ENCODE measurements at regions not wholly inside any gene's neighbourhood (a gene's known extent, or its start where the extent isn't known, plus 50 kb on each side); places are given as distances from the start of the nearest gene placed in this dataset.

DNA sequence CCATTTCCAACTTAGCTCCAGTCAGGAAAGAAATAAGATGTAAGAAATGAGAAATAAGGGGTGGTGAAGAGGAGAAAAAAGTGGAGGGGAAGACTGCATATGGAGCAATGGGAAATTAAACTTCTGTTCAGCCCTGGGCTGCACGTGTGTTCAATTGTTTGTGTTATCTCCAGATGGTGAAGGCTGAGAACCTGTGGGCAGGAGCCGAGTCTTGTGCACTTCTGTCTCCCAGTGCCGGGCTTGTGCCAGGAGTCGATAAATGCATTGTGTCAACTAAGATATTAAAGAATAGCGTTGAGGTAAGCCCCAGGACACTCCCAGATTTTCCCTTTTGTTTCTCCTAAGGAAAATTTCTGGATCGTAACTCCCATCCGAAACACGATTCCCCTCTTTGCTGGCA, 98.2 kb downstream of the PRLHR start:
- Histone ChIP-seq H3K9me3 (ENCODE audit: insufficient read depth, low read depth) (no peaks in the 10 kb centered on the region), H3K4me2 (no peak overlapping the region), H3K79me2 (ENCODE audit: low read depth) (no peaks in the 10 kb centered on the region), H3K27ac (no peak overlapping the region), H3K27me3 (ENCODE audit: insufficient read depth, low read depth) (no peaks in the 10 kb centered on the region), H3K9me2 (ENCODE audit: insufficient read depth) (no peaks in the 10 kb centered on the region), H3F3A (ENCODE audit: insufficient read depth, low read depth) (peaks cover 15% of the 10 kb centered on the region; the same call in 1 of the 2 replicates), H4K20me1 (ENCODE audit: insufficient read depth) (no peaks in the 10 kb centered on the region), H3K4me3 (no peak overlapping the region), H3K4me1 (replicated peaks; ENCODE audit: insufficient read depth) (peaks cover 24% of the 10 kb centered on the region), H2AFZ (no peak overlapping the region), H3K36me3 (ENCODE audit: low read depth) (no peaks in the 10 kb centered on the region)
- POLR2A ChIA-PET (ENCODE audit: unreplicated experiment) = no interaction called here
- intact Hi-C loops (cut with micrococcal nuclease; ENCODE audit: unreplicated experiment) = no loop called here
- TF ChIP-seq, protein P1, sequence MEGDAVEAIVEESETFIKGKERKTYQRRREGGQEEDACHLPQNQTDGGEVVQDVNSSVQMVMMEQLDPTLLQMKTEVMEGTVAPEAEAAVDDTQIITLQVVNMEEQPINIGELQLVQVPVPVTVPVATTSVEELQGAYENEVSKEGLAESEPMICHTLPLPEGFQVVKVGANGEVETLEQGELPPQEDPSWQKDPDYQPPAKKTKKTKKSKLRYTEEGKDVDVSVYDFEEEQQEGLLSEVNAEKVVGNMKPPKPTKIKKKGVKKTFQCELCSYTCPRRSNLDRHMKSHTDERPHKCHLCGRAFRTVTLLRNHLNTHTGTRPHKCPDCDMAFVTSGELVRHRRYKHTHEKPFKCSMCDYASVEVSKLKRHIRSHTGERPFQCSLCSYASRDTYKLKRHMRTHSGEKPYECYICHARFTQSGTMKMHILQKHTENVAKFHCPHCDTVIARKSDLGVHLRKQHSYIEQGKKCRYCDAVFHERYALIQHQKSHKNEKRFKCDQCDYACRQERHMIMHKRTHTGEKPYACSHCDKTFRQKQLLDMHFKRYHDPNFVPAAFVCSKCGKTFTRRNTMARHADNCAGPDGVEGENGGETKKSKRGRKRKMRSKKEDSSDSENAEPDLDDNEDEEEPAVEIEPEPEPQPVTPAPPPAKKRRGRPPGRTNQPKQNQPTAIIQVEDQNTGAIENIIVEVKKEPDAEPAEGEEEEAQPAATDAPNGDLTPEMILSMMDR (conservative IDR thresholded peaks at IDR 0.05) = no peak
- TF ChIP-seq EZH2 (IDR thresholded peaks at IDR 0.05; ENCODE audit: low read depth) = no peak
- CTCF ChIA-PET = no interaction called here
- BruUV-seq (replicated peaks) = no TSS peak
- no peak for DNase-seq

DNA sequence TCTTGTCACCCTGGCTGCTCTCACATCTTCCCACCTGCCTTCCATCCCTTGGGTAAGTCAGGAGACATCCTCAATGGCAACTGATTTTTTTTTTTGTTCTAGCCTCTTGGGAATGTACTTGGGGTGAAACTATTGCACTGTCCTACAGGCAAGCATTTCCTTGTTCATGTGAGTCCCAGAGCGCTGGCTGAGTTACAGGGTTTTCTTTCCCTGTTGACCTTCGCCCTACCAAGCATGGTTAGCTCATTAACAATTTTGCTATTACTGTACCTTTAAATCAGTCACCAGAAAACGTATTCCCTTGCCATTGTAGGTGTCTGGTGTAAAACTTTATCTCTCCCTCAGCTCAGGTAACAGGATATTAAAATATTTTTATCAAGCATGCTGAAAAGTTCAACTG, 98.9 kb downstream of the PRLHR start:
- BruUV-seq (replicated peaks) = no TSS peak
- ChIA-PET POLR2A (ENCODE audit: unreplicated experiment) (no interaction called here), CTCF (no interaction called here)
- Histone ChIP-seq H3K27me3 (ENCODE audit: insufficient read depth, low read depth) (no peaks in the 10 kb centered on the region), H3K79me2 (ENCODE audit: low read depth) (no peaks in the 10 kb centered on the region), H3F3A (ENCODE audit: insufficient read depth, low read depth) (peaks cover 9% of the 10 kb centered on the region; the same call in 1 of the 2 replicates), H3K4me3 (no peak overlapping the region), H3K4me1 (replicated peaks; ENCODE audit: insufficient read depth) (peaks cover 18% of the 10 kb centered on the region), H3K4me2 (no peak overlapping the region), H3K9me3 (ENCODE audit: insufficient read depth, low read depth) (no peaks in the 10 kb centered on the region), H2AFZ (no peak overlapping the region), H3K27ac (no peak overlapping the region), H3K9me2 (ENCODE audit: insufficient read depth) (no peaks in the 10 kb centered on the region), H3K36me3 (ENCODE audit: low read depth) (no peaks in the 10 kb centered on the region), H4K20me1 (ENCODE audit: insufficient read depth) (no peaks in the 10 kb centered on the region)
- no peak for TF ChIP-seq EZH2 (IDR thresholded peaks at IDR 0.05; ENCODE audit: low read depth)
- TF ChIP-seq, protein P1 (conservative IDR thresholded peaks at IDR 0.05) = no peak
- intact Hi-C loops (cut with micrococcal nuclease; ENCODE audit: unreplicated experiment) = no loop called here
- DNase-seq = no peak

- Histone ChIP-seq H3K9me3 (ENCODE audit: insufficient read depth, low read depth) (no peaks in the 10 kb centered on the region), H3F3A (ENCODE audit: insufficient read depth, low read depth) (no peaks in the 10 kb centered on the region), H4K20me1 (ENCODE audit: insufficient read depth) (no peaks in the 10 kb centered on the region), H3K36me3 (ENCODE audit: low read depth) (no peaks in the 10 kb centered on the region), H3K4me3 (no peak overlapping the region), H3K4me2 (no peak overlapping the region), H3K79me2 (ENCODE audit: low read depth) (no peaks in the 10 kb centered on the region), H3K27me3 (ENCODE audit: insufficient read depth, low read depth) (no peaks in the 10 kb centered on the region), H2AFZ (no peak overlapping the region), H3K4me1 (replicated peaks; ENCODE audit: insufficient read depth) (peaks cover 8% of the 10 kb centered on the region), H3K27ac (no peak overlapping the region), H3K9me2 (ENCODE audit: insufficient read depth) (no peaks in the 10 kb centered on the region)
- no TSS peak for BruUV-seq (replicated peaks)
- ChIA-PET POLR2A (ENCODE audit: unreplicated experiment) (interaction anchor here (0.5 to 0.6 kb wide), 2 partner anchors 10 to 609 kb away, joined by 3 to 5 read pairs; partner anchors contain the start of gene DENND10), CTCF (no interaction called here)
- no peak for DNase-seq
- intact Hi-C loops (cut with micrococcal nuclease; ENCODE audit: unreplicated experiment) = no loop called here
- TF ChIP-seq EZH2 (IDR thresholded peaks at IDR 0.05; ENCODE audit: low read depth) = no peak
- TF ChIP-seq, protein P1 (conservative IDR thresholded peaks at IDR 0.05) = no peak
Observed at GRCh38 chr10:118495499-118495898, 99.9 kb downstream of the PRLHR start.
